CD4-positive, alpha-beta T cell treated with Interleukin-6 for 4 hours (primary cell): ENCODE measurements at regions not wholly inside any gene's neighbourhood (a gene's known extent, or its start where the extent isn't known, plus 50 kb on each side); places are given as distances from the start of the nearest gene placed in this dataset.

Experiments used
- DNase-seq: peaks from one replicate; pipeline ENCODE4 v3.0.0-alpha.2; 2020; ENCODE audit warnings: mixed read lengths

DNA sequence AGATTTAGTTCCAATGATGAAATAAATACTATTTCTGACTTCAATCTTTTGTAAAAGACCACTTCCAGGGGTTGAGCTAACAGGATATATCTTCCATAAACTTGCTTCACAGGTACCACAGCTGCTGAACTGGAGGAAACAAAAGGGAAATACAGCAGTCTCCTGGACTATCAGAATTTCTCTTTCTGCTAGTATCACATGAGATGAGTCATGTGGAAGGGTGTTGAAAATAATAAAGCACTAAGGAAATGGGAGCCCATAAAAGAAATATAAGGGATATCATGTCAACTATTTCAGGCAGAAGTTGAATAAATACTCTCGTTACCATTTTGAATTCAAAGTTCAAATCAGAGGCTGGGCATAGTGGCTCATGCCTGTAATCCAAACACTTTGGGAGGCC is 250.3 kb upstream of the NFE2L3 start:
- DNase-seq: no peak

- no peak for DNase-seq
Observed at GRCh38 chr7:25906003-25906402, 246.0 kb upstream of the NFE2L3 start.

DNA sequence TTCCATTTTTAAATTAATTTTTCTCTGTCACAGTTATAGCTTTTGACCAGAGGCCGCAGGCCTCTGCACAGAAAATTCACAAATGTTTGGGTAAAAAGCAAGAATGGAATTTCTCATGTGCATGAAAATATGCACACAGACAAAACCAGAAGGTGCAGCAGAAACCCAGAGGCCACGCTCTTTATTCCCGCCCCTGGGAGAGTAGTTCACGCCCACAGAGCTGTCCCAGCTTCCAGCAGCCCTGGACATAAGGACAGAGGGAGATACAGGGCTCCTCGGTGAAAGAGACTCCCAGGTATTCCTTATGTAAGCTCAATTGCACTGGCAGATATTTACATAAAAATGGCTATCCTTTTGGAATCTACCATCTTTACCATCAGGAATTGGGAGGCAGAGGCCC is 245.2 kb upstream of the NFE2L3 start:
- DNase-seq: no peak

- no peak for DNase-seq
Observed at GRCh38 chr7:25907214-25907613, 244.8 kb upstream of the NFE2L3 start.

DNA sequence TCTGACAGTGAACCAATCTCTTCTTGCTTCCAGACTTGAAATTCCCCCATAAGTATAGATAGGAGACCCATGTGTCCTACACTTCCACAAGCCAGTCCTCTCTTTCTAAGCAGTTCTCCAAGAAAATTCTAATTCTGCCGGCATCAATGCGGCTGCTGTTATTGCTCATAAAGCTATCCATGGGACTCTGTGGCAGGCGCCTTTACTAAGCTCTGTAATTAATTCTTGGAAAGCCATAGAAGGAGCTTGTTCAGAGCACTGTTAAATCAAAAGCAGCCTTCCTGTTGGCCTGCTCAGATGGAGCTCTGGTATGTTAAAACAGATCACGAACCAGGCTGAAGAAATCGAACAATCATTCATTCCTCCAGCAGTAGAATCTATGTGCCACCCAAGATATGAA is 244.3 kb upstream of the NFE2L3 start:
- DNase-seq: no peak

GRCh38 chr7:25908154-25908949 is 243.6 kb upstream of the NFE2L3 start:
- DNase-seq: no peak

GRCh38 chr7:25911738-25912607 is 240.0 kb upstream of the NFE2L3 start:
- DNase-seq: no peak

DNA sequence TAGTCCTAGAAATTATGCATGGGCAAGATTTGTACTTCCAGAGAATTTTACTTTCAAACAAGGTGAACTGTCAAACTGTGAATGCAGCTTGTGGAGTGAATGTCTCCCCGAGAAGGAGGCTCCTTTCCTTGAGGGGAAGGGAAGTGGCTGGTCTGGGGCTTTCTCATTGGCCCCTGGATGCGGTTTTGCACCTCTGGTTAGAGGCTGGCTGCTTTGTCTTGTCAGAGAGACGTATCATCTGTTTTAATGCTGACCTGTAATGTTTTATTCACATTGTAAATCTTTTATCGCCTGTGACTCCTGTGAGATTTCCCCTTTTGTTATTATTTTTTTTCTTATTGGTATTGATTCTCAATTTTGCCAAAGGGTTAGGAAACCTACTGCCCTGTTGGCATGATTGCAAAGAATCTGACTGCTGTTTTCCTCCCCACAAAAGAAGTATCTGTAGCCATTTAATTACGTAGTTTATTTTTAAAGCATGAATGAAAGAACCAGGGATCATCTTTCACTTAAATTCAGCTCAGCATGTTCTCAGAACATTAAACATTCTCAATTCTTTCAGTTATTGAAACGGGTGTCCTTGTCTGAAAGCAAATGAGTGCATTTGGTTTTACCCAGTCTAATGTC is 238.3 kb upstream of the NFE2L3 start:
- DNase-seq: no peak

DNA sequence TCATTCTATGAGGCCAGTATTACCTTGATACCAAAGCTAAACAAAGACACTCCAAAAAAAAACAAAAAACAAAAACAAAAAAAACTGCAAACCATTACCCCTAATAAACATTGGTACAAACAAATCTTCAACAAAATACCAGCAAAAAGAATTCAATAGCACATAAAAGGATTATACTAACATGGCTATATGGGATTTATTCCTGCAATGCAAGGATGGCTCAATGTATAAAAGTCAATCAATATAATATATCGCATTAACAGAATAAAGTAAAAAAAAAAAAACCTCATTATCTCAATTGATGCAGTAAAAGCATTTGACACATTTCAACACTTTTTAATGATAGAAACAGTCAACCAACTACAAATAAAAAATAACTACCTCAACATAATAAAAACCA is 233.3 kb upstream of the NFE2L3 start:
- no peak for DNase-seq

DNA sequence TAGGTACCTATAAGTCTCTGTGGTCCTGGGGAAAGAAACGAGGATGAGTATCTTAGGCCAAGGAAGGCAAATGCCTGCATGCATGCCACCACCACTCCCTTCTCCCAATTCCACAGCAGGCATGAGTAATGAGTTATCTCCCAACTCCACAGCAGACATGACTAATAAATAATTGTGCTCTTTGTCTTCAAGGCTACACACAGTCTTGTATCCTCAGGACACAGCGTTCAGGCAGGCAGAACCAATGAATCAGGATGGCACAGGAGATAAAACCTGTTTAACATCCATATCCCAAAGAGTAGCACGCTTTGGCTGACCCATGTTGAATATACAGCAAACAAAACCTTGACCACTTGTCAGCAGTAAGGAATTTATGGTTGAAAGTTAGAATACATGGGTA is 229.7 kb upstream of the NFE2L3 start:
- DNase-seq: no peak

DNA sequence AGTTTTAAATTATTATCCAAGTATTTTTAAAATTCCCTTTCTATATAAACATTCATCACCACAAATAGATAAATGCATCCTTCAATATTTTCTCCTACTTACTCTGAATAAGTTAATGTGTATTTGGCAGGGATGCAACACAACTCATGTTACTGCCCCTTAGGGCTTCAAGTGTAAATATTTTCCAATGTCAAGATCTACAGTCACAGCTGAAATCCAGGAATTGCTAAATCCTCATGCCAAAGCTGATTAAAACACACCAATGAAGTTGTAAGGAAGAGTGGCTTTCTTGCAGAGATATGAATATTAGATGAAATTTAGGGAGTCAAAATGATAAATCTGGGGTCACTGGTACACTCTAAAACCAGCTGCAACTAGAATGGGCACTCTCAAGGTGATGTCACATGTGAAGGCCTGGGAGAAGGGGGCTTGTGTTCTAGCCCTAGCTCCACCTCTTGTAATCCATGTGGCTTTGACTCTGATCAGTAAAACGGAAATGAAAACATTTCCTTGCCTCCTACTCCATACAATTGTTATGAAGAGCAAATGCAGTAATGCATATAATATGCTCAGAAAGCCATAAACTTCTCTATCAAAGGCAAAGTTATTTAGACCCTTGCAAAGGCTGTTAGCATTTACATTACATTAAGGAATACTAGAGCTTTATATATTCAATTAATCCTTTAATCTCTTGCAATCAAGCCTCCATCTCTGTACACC is 228.1 kb upstream of the NFE2L3 start:
- no peak for DNase-seq

GRCh38 chr7:25926009-25926408 is 226.0 kb upstream of the NFE2L3 start:
- DNase-seq: no peak

DNA sequence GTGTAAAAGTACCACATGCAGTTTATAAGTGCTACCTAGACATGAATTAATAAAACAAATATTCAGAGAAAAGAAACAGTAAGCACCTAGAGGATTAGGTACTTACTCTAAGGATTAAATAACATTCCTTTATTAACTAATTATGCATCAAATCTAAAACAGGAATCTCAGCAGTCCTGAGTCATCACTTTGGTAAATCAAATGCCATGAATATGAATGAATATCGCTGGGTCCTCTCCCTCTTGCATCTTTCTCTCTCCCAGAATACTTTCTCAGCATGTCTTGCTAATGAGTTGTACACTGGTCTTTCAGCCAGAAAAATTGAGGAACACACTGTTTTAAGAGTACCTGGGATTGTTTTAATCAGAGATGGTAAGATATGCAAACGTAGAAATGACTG is 225.5 kb upstream of the NFE2L3 start:
- no peak for DNase-seq

DNA sequence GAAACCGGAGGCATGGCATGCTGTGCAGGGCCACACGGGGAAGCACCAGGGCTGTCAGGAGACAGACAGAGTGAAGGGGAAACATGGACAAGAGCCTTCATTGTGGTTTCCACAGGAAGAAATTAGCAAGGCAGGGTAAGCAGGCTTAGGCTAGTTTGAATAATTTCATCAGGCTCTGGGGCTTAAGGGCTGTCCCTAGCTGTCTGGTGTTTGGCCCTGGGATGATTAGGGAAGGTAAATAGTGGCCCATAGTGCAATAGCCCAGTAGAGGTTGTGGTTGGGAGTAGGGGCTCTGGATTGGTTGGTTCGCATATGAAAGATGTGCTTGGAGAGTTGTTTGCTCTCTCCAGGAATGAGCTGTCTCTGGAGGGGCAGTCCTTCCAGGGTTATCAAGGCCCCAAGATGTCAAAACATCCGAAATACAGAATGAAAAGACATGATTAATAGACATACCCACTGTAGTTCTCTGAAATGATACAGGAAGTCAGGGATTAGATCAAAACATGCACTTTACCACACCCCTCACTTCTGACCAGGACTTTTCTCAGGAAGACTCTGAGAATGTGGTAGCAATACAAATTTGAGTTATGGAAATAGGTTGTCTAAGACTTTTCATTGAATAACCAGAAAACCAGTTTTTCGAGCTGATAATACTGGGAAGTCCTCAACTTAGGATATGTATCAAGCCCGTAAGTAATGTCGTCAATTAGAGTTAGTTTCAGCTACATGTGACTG is 224.9 kb upstream of the NFE2L3 start:
- no peak for DNase-seq

- no peak for DNase-seq
Observed at GRCh38 chr7:25927626-25927978, 224.4 kb upstream of the NFE2L3 start.

DNA sequence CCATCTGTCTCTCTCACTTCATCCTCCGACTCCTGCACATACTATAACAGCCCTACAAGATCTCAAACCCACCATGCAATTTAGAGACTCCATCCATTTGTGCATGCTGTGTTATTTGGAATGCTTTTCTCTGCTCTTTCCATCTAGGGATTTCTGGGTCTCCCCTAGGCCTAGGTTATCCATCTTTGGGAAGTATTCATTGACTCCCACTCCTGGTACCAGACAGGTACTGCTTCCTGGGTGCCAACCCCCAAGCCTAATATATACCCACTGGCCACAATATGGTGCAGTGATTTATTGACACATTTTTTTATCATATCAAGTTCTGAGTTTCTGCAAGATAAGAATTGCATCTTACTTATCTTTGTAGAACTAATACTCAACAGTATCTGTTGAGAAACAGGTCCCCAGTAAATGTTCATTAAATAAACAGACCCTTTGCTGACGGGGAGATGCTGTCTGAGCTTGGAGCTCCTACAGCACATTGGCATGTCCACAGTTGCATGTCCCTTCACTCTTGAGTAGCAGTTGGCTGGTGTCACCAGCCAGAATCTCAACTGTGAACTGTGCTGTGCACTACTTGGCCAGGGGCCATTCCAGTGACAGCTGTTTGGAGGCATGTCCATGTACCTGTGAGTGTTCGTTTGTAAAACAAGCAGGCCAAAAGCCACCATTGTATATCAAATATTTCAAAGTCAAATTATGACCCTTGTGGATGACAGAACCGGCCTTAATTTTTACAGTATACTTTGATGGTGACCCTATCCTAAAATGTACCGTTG is 223.3 kb upstream of the NFE2L3 start:
- no peak for DNase-seq

GRCh38 chr7:25929448-25929847 is 222.6 kb upstream of the NFE2L3 start:
- no peak for DNase-seq

DNA sequence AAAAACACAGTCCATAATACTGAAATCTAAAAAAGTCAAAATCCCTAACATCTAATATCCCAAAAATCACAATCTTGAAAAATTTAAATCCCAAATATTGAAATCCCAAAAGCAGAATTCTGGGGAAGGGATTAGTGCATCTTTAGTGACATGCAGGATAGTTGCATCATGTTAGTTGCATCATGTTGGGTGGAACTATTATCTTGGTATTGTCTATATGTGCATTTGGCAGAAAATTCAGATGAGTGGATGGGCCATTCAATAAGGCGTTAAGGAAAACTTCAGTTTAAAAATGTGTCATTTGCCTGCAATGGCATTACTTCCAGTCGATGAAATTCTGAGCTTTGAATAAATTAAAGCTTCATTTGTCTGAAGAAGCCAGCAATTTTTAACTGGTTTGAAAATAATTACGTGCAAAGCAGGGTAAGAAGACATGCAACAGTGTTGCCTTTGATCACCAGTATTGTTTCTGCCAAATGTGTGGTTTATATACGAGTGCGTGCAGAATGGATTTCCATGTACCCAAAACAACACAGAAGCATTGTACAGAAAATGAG is 221.4 kb upstream of the NFE2L3 start:
- DNase-seq: no peak

DNA sequence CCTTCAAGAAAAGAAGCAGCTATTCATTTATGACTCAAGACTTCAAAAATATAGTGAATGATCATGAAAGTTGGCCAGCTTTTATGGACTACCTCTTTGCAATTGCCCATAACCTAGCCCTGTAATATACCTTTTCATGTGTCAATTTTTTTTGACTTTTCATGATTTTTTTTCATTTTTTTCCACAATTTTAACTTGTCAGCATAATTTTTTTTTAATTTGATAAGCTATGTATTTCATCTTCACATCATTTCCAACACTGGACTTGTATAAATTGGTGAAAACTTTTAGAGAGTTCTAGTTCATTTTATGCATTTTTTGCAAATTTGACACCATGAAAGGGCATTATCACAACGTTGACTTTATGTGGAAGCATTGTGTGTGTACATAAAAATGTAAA is 220.8 kb upstream of the NFE2L3 start:
- DNase-seq: no peak

GRCh38 chr7:25933921-25934320 is 218.1 kb upstream of the NFE2L3 start:
- DNase-seq: no peak
